ENCODE measurements at regions not wholly inside any gene's neighbourhood (a gene's known extent, or its start where the extent isn't known, plus 50 kb on each side); places are given as distances from the start of the nearest gene placed in this dataset.

DNA sequence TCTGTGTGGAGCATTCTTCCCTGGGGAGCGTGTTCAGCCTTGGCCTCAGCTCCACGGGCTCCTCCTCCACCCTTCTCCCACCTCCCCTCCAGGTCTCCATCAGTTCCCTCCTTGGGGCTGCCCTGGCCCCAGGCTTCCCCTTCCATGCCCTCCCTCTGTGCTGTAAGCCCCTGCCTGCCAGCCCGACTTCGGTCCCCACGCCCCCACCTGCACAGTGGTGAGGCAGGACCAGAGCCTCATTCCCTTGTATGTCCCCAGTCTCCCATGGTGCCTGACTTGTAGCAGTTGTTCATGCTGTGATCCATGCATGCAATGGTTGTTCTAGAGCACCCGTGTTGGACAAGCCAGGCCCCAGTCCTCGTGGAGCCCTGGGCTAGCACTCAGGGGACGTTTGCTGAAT lies 199.4 kb downstream of the RBFOX3 start:
- H3K4me1 ChIP-seq (ENCODE audit: insufficient read depth, low read length, poor library complexity, severe bottlenecking): no peaks in the 10 kb centered on the region
- no peaks in the 10 kb centered on the region for H4K20me1 ChIP-seq (ENCODE audit: insufficient read depth, low read length, poor library complexity, severe bottlenecking)
- H3K9ac ChIP-seq (ENCODE audit: low read depth, low read length, poor library complexity, severe bottlenecking): no peak overlapping the region
- no peaks in the 10 kb centered on the region for H3K9me2 ChIP-seq (replicated peaks; ENCODE audit: low read depth, low read length)
- H3K79me2 ChIP-seq (ENCODE audit: insufficient read depth, low read length): no peaks in the 10 kb centered on the region
- no peak overlapping the region for H3K4me3 ChIP-seq (ENCODE audit: low read length, poor library complexity, severe bottlenecking)
- no peaks in the 10 kb centered on the region for H3K36me3 ChIP-seq (ENCODE audit: insufficient read depth, low read length)
- no peaks in the 10 kb centered on the region for H3F3A ChIP-seq (ENCODE audit: low read depth)
- no peak for TF ChIP-seq EZH2phosphoT487 (IDR thresholded peaks at IDR 0.05; ENCODE audit: borderline replicate concordance)
- TF ChIP-seq, protein P1, sequence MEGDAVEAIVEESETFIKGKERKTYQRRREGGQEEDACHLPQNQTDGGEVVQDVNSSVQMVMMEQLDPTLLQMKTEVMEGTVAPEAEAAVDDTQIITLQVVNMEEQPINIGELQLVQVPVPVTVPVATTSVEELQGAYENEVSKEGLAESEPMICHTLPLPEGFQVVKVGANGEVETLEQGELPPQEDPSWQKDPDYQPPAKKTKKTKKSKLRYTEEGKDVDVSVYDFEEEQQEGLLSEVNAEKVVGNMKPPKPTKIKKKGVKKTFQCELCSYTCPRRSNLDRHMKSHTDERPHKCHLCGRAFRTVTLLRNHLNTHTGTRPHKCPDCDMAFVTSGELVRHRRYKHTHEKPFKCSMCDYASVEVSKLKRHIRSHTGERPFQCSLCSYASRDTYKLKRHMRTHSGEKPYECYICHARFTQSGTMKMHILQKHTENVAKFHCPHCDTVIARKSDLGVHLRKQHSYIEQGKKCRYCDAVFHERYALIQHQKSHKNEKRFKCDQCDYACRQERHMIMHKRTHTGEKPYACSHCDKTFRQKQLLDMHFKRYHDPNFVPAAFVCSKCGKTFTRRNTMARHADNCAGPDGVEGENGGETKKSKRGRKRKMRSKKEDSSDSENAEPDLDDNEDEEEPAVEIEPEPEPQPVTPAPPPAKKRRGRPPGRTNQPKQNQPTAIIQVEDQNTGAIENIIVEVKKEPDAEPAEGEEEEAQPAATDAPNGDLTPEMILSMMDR (conservative IDR thresholded peaks at IDR 0.05; ENCODE audit: low read length): no peak
- H3K4me2 ChIP-seq (ENCODE audit: low read depth, low read length, poor library complexity, severe bottlenecking): no peak overlapping the region
- no peaks in the 10 kb centered on the region for H3K27me3 ChIP-seq (ENCODE audit: insufficient read depth, low read length, poor library complexity, severe bottlenecking)
- H3K9me3 ChIP-seq (ENCODE audit: insufficient read depth, low read depth, low read length): no peaks in the 10 kb centered on the region
- H2AFZ ChIP-seq (ENCODE audit: low read length): no peak overlapping the region

GRCh38 chr17:79410681-79411080 lies 200.2 kb downstream of the RBFOX3 start:
- no peak overlapping the region for H3K4me2 ChIP-seq (ENCODE audit: low read depth, low read length, poor library complexity, severe bottlenecking)
- H3K9ac ChIP-seq (ENCODE audit: low read depth, low read length, poor library complexity, severe bottlenecking): no peak overlapping the region
- H3F3A ChIP-seq (ENCODE audit: low read depth): no peaks in the 10 kb centered on the region
- H3K79me2 ChIP-seq (ENCODE audit: insufficient read depth, low read length): no peaks in the 10 kb centered on the region
- TF ChIP-seq EZH2phosphoT487 (IDR thresholded peaks at IDR 0.05; ENCODE audit: borderline replicate concordance): no peak
- TF ChIP-seq, protein P1 (conservative IDR thresholded peaks at IDR 0.05; ENCODE audit: low read length): no peak
- no peaks in the 10 kb centered on the region for H3K9me2 ChIP-seq (replicated peaks; ENCODE audit: low read depth, low read length)
- H3K4me1 ChIP-seq (ENCODE audit: insufficient read depth, low read length, poor library complexity, severe bottlenecking): no peaks in the 10 kb centered on the region
- no peak overlapping the region for H3K4me3 ChIP-seq (ENCODE audit: low read length, poor library complexity, severe bottlenecking)
- no peaks in the 10 kb centered on the region for H3K36me3 ChIP-seq (ENCODE audit: insufficient read depth, low read length)
- H2AFZ ChIP-seq (ENCODE audit: low read length): no peak overlapping the region
- H3K27me3 ChIP-seq (ENCODE audit: insufficient read depth, low read length, poor library complexity, severe bottlenecking): no peaks in the 10 kb centered on the region
- no peaks in the 10 kb centered on the region for H4K20me1 ChIP-seq (ENCODE audit: insufficient read depth, low read length, poor library complexity, severe bottlenecking)
- no peaks in the 10 kb centered on the region for H3K9me3 ChIP-seq (ENCODE audit: insufficient read depth, low read depth, low read length)

GRCh38 chr17:79408251-79408650 lies 202.6 kb downstream of the RBFOX3 start:
- H3K27me3 ChIP-seq (ENCODE audit: insufficient read depth, low read length, poor library complexity, severe bottlenecking): no peaks in the 10 kb centered on the region

More at GRCh38 chr17:79408251-79408650, 202.6 kb downstream of the RBFOX3 start:
- Histone ChIP-seq H3K9ac (ENCODE audit: low read depth, low read length, poor library complexity, severe bottlenecking) (no peak overlapping the region), H3K4me3 (ENCODE audit: low read length, poor library complexity, severe bottlenecking) (no peak overlapping the region), H3K79me2 (ENCODE audit: insufficient read depth, low read length) (no peaks in the 10 kb centered on the region), H3K9me2 (replicated peaks; ENCODE audit: low read depth, low read length) (no peaks in the 10 kb centered on the region), H3K4me1 (ENCODE audit: insufficient read depth, low read length, poor library complexity, severe bottlenecking) (no peaks in the 10 kb centered on the region), H4K20me1 (ENCODE audit: insufficient read depth, low read length, poor library complexity, severe bottlenecking) (no peaks in the 10 kb centered on the region), H3K9me3 (ENCODE audit: insufficient read depth, low read depth, low read length) (no peaks in the 10 kb centered on the region), H3K4me2 (ENCODE audit: low read depth, low read length, poor library complexity, severe bottlenecking) (no peak overlapping the region), H3K36me3 (ENCODE audit: insufficient read depth, low read length) (no peaks in the 10 kb centered on the region), H2AFZ (ENCODE audit: low read length) (no peak overlapping the region), H3F3A (ENCODE audit: low read depth) (no peaks in the 10 kb centered on the region)
- TF ChIP-seq, protein P1 (conservative IDR thresholded peaks at IDR 0.05; ENCODE audit: low read length): no peak
- no peak for TF ChIP-seq EZH2phosphoT487 (IDR thresholded peaks at IDR 0.05; ENCODE audit: borderline replicate concordance)
